Neuronal stem cell (in vitro differentiated cells): ENCODE measurements at regions not wholly inside any gene's neighbourhood (a gene's known extent, or its start where the extent isn't known, plus 50 kb on each side); places are given as distances from the start of the nearest gene placed in this dataset.
"Not testable (repeated sequence)": the region's sequence is repeated elsewhere in the genome, so short reads cannot be mapped to it uniquely, and the experiment has no call there.

Source experiments
- DNase-seq: peaks from one replicate; pipeline ENCODE4 v3.0.0-alpha.2; 2013; ENCODE audit warnings: low spot score
- H2AFZ ChIP-seq: one replicate; pipeline ENCODE4 v1.6.1; 2013; ENCODE audit warnings: mild to moderate bottlenecking, low read length, inconsistent platforms
- H2AK5ac ChIP-seq: 2 replicates; pipeline ENCODE4 v1.6.1; 2013; ENCODE audit warnings: low read depth, mild to moderate bottlenecking, inconsistent platforms, low read length, moderate library complexity, mixed read lengths
- H2BK120ac ChIP-seq: 2 replicates; pipeline ENCODE4 v1.6.1; 2013; ENCODE audit warnings: low read depth, mild to moderate bottlenecking, inconsistent platforms, low read length, moderate library complexity, mixed read lengths
- H2BK12ac ChIP-seq: one replicate; pipeline ENCODE4 v1.6.1; 2013; ENCODE audit warnings: low read length, inconsistent platforms
- H2BK15ac ChIP-seq: 2 replicates; pipeline ENCODE4 v1.6.1; 2013; ENCODE audit warnings: mild to moderate bottlenecking, low read length, inconsistent platforms, mixed read lengths
- H2BK5ac ChIP-seq: one replicate; pipeline ENCODE4 v1.6.1; 2013; ENCODE audit warnings: inconsistent platforms, mild to moderate bottlenecking, low read length, moderate library complexity
- H3K14ac ChIP-seq: one replicate; pipeline ENCODE4 v1.6.1; 2013; ENCODE audit warnings: low read length, inconsistent platforms
- H3K18ac ChIP-seq: 2 replicates; pipeline ENCODE4 v1.6.1; 2013; ENCODE audit warnings: low read length, inconsistent platforms
- H3K23ac ChIP-seq: 2 replicates; pipeline ENCODE4 v1.6.1; 2013; ENCODE audit warnings: low read depth, mild to moderate bottlenecking, mixed read lengths, low read length, inconsistent platforms; ENCODE audit not compliant: poor library complexity
- H3K27ac ChIP-seq: replicated peaks from 3 replicates; pipeline ENCODE4 v1.5.1; 2013; ENCODE audit warnings: low read length, inconsistent platforms
- H3K27me3 ChIP-seq, 3 experiments: 2 replicates each; pipeline ENCODE4 v1.6.1; 2013; ENCODE audit warnings: low read length in 3 of 3, mild to moderate bottlenecking in 2 of 3, inconsistent platforms in 1 of 3, low read depth in 1 of 3, mixed read lengths in 1 of 3, moderate library complexity in 1 of 3; ENCODE audit not compliant: control insufficient read depth in 3 of 3, insufficient read depth in 3 of 3
- H3K36me3 ChIP-seq, 2 donors: replicated peaks in 1 of 2; 2 replicates each; pipeline ENCODE4 v1.6.1; 2013; ENCODE audit warnings: low read length in 2 of 2; ENCODE audit not compliant: control insufficient read depth in 2 of 2, insufficient read depth in 2 of 2
- H3K4ac ChIP-seq: 2 replicates; pipeline ENCODE4 v1.6.1; 2013; ENCODE audit warnings: inconsistent platforms, mild to moderate bottlenecking, low read length, moderate library complexity
- H3K4me1 ChIP-seq, 2 donors: 1 replicate in 1 of 2; 2 replicates in 1 of 2; pipeline ENCODE4 v1.6.1; 2013; ENCODE audit warnings: low read length in 2 of 2, low read depth in 1 of 2; ENCODE audit not compliant: control insufficient read depth in 2 of 2, insufficient read depth in 1 of 2
- H3K4me2 ChIP-seq: one replicate; pipeline ENCODE4 v1.6.1; 2013; ENCODE audit warnings: mild to moderate bottlenecking, low read length, inconsistent platforms; ENCODE audit not compliant: insufficient read depth, poor library complexity, severe bottlenecking
- H3K4me3 ChIP-seq, 2 donors: 2 replicates each; pipeline ENCODE4 v1.5.1; 2013; ENCODE audit warnings: low read length in 2 of 2, mild to moderate bottlenecking in 2 of 2, inconsistent platforms in 1 of 2, moderate library complexity in 1 of 2
- H3K79me1 ChIP-seq: one replicate; pipeline ENCODE4 v1.6.1; 2013; ENCODE audit warnings: low read depth, mild to moderate bottlenecking, inconsistent platforms, low read length, moderate library complexity
- H3K9ac ChIP-seq: one replicate; pipeline ENCODE4 v1.6.1; 2013; ENCODE audit warnings: mild to moderate bottlenecking, low read depth, low read length, inconsistent platforms; ENCODE audit not compliant: poor library complexity
- H3K9me3 ChIP-seq, 2 donors: replicated peaks in 1 of 2; 2 replicates each; pipeline versions ENCODE3 to v1.6.1; 2013; ENCODE audit warnings: low read length in 2 of 2, mild to moderate bottlenecking in 2 of 2, inconsistent platforms in 1 of 2, low read depth in 1 of 2, mixed read lengths in 1 of 2, moderate library complexity in 1 of 2; ENCODE audit not compliant: control insufficient read depth in 2 of 2, insufficient read depth in 1 of 2
- H4K8ac ChIP-seq: one replicate; pipeline ENCODE4 v1.6.1; 2013; ENCODE audit warnings: low read depth, mild to moderate bottlenecking, inconsistent platforms, low read length, moderate library complexity
- H4K91ac ChIP-seq: one replicate; pipeline ENCODE4 v1.6.1; 2013; ENCODE audit warnings: low read length, low read depth, mild to moderate bottlenecking, inconsistent platforms; ENCODE audit not compliant: poor library complexity
- WGBS, 2 donors: extraction: QIAGEN DNeasy Blood & Tissue Kit; methylation state at CpG; one replicate each; pipeline ENCODE4 v1.1.7; 2013; ENCODE audit warnings: missing lambda C conversion rate in 2 of 2, mixed read lengths in 1 of 2; ENCODE audit not compliant: insufficient read length in 2 of 2, insufficient replicate concordance in 1 of 2; ENCODE audit errors: extremely low coverage in 2 of 2; 5-methylcytosine and 5-hydroxymethylcytosine counted together

DNA sequence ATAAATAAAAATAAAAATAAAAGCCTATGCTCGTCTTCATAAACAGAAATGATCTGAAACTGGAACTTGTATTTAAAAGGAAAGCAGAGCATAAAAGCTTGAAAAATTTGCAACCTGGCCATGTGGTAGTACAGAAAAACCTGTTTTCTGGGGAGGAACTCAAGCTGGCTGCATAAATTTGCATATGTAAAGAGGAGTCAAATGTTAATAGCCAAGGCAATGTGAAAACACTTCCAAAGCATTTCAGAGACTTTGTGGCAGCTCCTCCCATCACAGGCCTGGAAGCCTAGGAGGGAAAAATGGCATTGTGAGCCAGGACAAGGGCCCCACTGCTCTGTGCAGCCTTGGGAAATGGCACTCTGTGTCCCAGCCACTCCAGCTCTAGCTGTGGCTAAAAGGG, 727.9 kb upstream of the DIAPH2 start:
- Histone ChIP-seq H3K36me3 (no peaks in the 10 kb centered on the region), H4K91ac (no peak overlapping the region), H3K27me3 (no peaks in the 10 kb centered on the region), H3K14ac (no peak overlapping the region), H3K4me1 (no peaks in the 10 kb centered on the region), H4K8ac (no peak overlapping the region), H3K4me2 (no peak overlapping the region), H3K23ac (no peak overlapping the region), H2BK12ac (no peak overlapping the region), H2AK5ac (no peak overlapping the region), H3K9me3 (no peaks in the 10 kb centered on the region), H3K4ac (no peak overlapping the region), H2BK5ac (no peak overlapping the region), H3K4me3 (no peak overlapping the region), H2AFZ (no peak overlapping the region), H3K9ac (no peak overlapping the region), H2BK120ac (no peak overlapping the region), H3K27ac (no peak overlapping the region), H3K79me1 (no peaks in the 10 kb centered on the region), H2BK15ac (no peak overlapping the region), H3K18ac (no peak overlapping the region)
- DNase-seq, result no peak
- WGBS, 2 donors, result no CpG with 5 or more reads among the region's 1 CpG

DNA sequence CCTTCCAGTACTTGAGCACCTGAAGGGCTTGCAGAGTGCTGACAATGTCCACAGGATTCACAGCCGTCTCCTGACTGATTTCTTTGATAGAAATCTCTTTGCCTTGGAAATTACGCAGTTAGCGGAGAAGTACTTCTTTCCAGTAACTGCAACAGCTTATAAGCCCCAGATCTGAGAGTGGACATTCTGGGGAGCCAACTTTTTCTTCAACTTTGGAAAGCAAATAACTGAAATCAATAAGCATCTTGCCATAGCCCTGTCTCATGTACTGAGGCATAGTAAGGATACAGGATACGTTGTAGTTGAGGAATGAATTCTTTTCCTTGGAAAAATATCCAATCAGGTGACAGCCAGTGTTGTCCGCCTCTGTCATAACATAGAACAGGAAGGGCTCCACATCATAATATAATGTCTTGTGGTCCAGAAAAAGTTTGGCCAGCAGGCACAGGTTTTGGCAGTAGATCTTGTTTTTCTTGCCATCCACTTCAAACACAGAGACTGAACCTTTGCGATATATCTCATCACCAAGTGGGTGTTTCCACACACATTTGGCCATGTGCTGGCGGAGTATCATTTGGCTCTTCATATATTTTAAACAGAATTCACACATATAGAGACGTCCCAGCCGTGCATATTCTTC, 711.1 kb upstream of the DIAPH2 start:
- H2AFZ ChIP-seq, H3K14ac ChIP-seq, H3K23ac ChIP-seq, H3K4me3 ChIP-seq, DNase-seq, H4K8ac ChIP-seq, H2BK12ac ChIP-seq, H2BK5ac ChIP-seq, H2BK15ac ChIP-seq, H4K91ac ChIP-seq, H3K36me3 ChIP-seq, H3K27me3 ChIP-seq, H3K4me2 ChIP-seq, H3K79me1 ChIP-seq, H2BK120ac ChIP-seq, H2AK5ac ChIP-seq, H3K4ac ChIP-seq, H3K9ac ChIP-seq, H3K18ac ChIP-seq, H3K27ac ChIP-seq, H3K4me1 ChIP-seq, H3K9me3 ChIP-seq: not testable (repeated sequence)
- WGBS, 2 donors, result no CpG with 5 or more reads among the region's 9 CpGs

DNA sequence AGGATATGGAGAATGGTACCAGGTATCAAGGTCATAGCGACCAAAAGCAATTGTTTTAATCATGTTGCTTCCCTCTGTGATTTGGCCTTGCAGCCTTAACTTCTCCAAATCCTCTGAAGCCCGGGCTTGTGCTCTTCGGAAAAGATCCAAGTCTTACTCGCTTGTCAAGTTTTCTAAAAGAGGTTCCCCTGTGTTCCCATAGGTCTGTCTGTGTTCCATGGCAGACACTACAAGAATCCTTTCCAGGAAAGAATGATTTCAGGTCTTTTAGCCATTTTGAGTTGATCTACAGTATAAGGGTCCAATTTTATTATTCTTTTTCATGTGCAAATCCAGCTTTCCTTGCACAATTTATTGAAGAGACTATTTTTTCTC, 710.6 kb upstream of the DIAPH2 start:
- Histone ChIP-seq H3K9ac (no peak overlapping the region), H3K9me3 (no peaks in the 10 kb centered on the region), H4K91ac (no peak overlapping the region), H3K14ac (no peak overlapping the region), H3K4me3 (no peak overlapping the region), H2AK5ac (no peak overlapping the region), H3K4me1 (no peaks in the 10 kb centered on the region), H3K4ac (no peak overlapping the region), H3K27ac (no peak overlapping the region), H3K27me3 (no peaks in the 10 kb centered on the region), H2BK5ac (no peak overlapping the region), H2BK15ac (no peak overlapping the region), H2AFZ (no peak overlapping the region), H3K4me2 (no peak overlapping the region), H3K36me3 (no peaks in the 10 kb centered on the region), H3K18ac (no peak overlapping the region), H3K79me1 (no peaks in the 10 kb centered on the region), H2BK12ac (no peak overlapping the region), H3K23ac (no peak overlapping the region), H2BK120ac (no peak overlapping the region), H4K8ac (no peak overlapping the region)
- DNase-seq, result no peak
- no CpG with 5 or more reads among the region's 4 CpGs for WGBS, 2 donors

DNA sequence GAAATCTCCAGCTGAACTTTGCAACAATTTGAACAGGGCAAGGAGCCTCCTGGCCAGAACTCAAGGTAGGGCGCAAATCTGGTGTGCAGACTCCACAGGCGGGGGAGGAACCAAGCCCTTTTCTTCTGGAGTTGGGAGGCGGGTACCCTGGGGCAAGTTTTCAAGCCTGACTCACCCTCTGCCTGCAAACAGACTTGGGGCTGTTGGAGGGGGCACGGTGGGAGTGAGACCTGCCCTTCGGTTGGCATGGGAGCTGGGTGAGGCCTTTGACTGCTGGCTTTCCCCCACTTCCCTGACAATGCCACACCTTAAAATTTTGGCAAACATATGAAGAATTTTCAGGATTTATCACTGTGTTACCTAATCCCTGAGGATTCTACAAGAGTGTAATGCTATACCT, 709.8 kb upstream of the DIAPH2 start:
- no peak for DNase-seq
- Histone ChIP-seq H2BK15ac (no peak overlapping the region), H4K91ac (no peak overlapping the region), H3K36me3 (no peaks in the 10 kb centered on the region), H3K9ac (no peak overlapping the region), H3K23ac (no peak overlapping the region), H2AK5ac (no peak overlapping the region), H3K14ac (no peak overlapping the region), H4K8ac (no peak overlapping the region), H2BK12ac (no peak overlapping the region), H3K4me3 (no peak overlapping the region), H3K9me3 (no peaks in the 10 kb centered on the region), H3K27ac (no peak overlapping the region), H2BK5ac (no peak overlapping the region), H3K4ac (no peak overlapping the region), H3K4me2 (no peak overlapping the region), H2AFZ (no peak overlapping the region), H3K79me1 (no peaks in the 10 kb centered on the region), H3K27me3 (no peaks in the 10 kb centered on the region), H3K4me1 (no peaks in the 10 kb centered on the region), H2BK120ac (no peak overlapping the region), H3K18ac (no peak overlapping the region)
- no CpG with 5 or more reads among the region's 5 CpGs for WGBS, 2 donors
